ENCODE measurements at regions not wholly inside any gene's neighbourhood (a gene's known extent, or its start where the extent isn't known, plus 50 kb on each side); places are given as distances from the start of the nearest gene placed in this dataset.

- H3K4me2 ChIP-seq (ENCODE audit: extremely low read depth, insufficient read depth, low read length): no peak overlapping the region
- no peaks in the 10 kb centered on the region for H4K20me1 ChIP-seq (ENCODE audit: control insufficient read depth, extremely low read depth, insufficient read depth, low read length)
- TF ChIP-seq CTCF (conservative IDR thresholded peaks at IDR 0.05 in 1 of 2, IDR thresholded peaks at IDR 0.05 in 1 of 2; ENCODE audit: low read depth in 1 of 2, low read length in 2 of 2): no peak
- no peak for TF ChIP-seq EZH2 (IDR thresholded peaks at IDR 0.05; ENCODE audit: low read length, missing control alignments)
- no peak overlapping the region for H2AFZ ChIP-seq (ENCODE audit: low read length)
- H3K27me3 ChIP-seq (ENCODE audit: control insufficient read depth, insufficient read depth, low read length): no peaks in the 10 kb centered on the region
- no peak overlapping the region for H3K27ac ChIP-seq (ENCODE audit: insufficient read depth, low read length)
- H3K36me3 ChIP-seq (ENCODE audit: control insufficient read depth, insufficient read depth, low read length): no peaks in the 10 kb centered on the region
- H3K79me2 ChIP-seq (ENCODE audit: control insufficient read depth, insufficient read depth, low read length): no peaks in the 10 kb centered on the region
- no peak for DNase-seq (ENCODE audit: low read depth in 2 of 2)
- H3K9me3 ChIP-seq (ENCODE audit: control insufficient read depth, insufficient read depth, low read depth, low read length): no peaks in the 10 kb centered on the region
- H3K9ac ChIP-seq (ENCODE audit: insufficient read depth, low read length): no peak overlapping the region
- H3K4me1 ChIP-seq (ENCODE audit: control insufficient read depth, extremely low read depth, insufficient read depth, low read length): no peaks in the 10 kb centered on the region
- no peak overlapping the region for H3K4me3 ChIP-seq (replicated peaks in 1 of 4; ENCODE audit: control extremely low read depth in 1 of 4, insufficient read depth in 1 of 4, low read depth in 3 of 4, low read length in 4 of 4)
Observed at GRCh38 chr21:41605178-41605933, 97.4 kb upstream of the TMPRSS2 start.

GRCh38 chr21:41604583-41605041 lies 96.7 kb upstream of the TMPRSS2 start:
- H3K79me2 ChIP-seq (ENCODE audit: control insufficient read depth, insufficient read depth, low read length): no peaks in the 10 kb centered on the region
- no peaks in the 10 kb centered on the region for H3K4me1 ChIP-seq (ENCODE audit: control insufficient read depth, extremely low read depth, insufficient read depth, low read length)
- H3K9ac ChIP-seq (ENCODE audit: insufficient read depth, low read length): no peak overlapping the region
- no peak overlapping the region for H3K4me2 ChIP-seq (ENCODE audit: extremely low read depth, insufficient read depth, low read length)
- H3K27ac ChIP-seq (ENCODE audit: insufficient read depth, low read length): no peak overlapping the region
- no peaks in the 10 kb centered on the region for H3K9me3 ChIP-seq (ENCODE audit: control insufficient read depth, insufficient read depth, low read depth, low read length)
- no peak overlapping the region for H3K4me3 ChIP-seq (replicated peaks in 1 of 4; ENCODE audit: control extremely low read depth in 1 of 4, insufficient read depth in 1 of 4, low read depth in 3 of 4, low read length in 4 of 4)
- H2AFZ ChIP-seq (ENCODE audit: low read length): no peak overlapping the region
- no peaks in the 10 kb centered on the region for H3K36me3 ChIP-seq (ENCODE audit: control insufficient read depth, insufficient read depth, low read length)
- no peaks in the 10 kb centered on the region for H3K27me3 ChIP-seq (ENCODE audit: control insufficient read depth, insufficient read depth, low read length)
- no peaks in the 10 kb centered on the region for H4K20me1 ChIP-seq (ENCODE audit: control insufficient read depth, extremely low read depth, insufficient read depth, low read length)
- TF ChIP-seq CTCF (conservative IDR thresholded peaks at IDR 0.05 in 1 of 2, IDR thresholded peaks at IDR 0.05 in 1 of 2; ENCODE audit: low read depth in 1 of 2, low read length in 2 of 2): no peak
- no peak for TF ChIP-seq EZH2 (IDR thresholded peaks at IDR 0.05; ENCODE audit: low read length, missing control alignments)
- DNase-seq (ENCODE audit: low read depth in 2 of 2): no peak

GRCh38 chr21:41603476-41603875 lies 95.5 kb upstream of the TMPRSS2 start:
- no peaks in the 10 kb centered on the region for H3K4me1 ChIP-seq (ENCODE audit: control insufficient read depth, extremely low read depth, insufficient read depth, low read length)
- H2AFZ ChIP-seq (ENCODE audit: low read length): no peak overlapping the region
- no peak overlapping the region for H3K4me3 ChIP-seq (replicated peaks in 1 of 4; ENCODE audit: control extremely low read depth in 1 of 4, insufficient read depth in 1 of 4, low read depth in 3 of 4, low read length in 4 of 4)
- no peaks in the 10 kb centered on the region for H3K79me2 ChIP-seq (ENCODE audit: control insufficient read depth, insufficient read depth, low read length)
- H3K9me3 ChIP-seq (ENCODE audit: control insufficient read depth, insufficient read depth, low read depth, low read length): no peaks in the 10 kb centered on the region
- no peaks in the 10 kb centered on the region for H3K36me3 ChIP-seq (ENCODE audit: control insufficient read depth, insufficient read depth, low read length)
- TF ChIP-seq CTCF (conservative IDR thresholded peaks at IDR 0.05 in 1 of 2, IDR thresholded peaks at IDR 0.05 in 1 of 2; ENCODE audit: low read depth in 1 of 2, low read length in 2 of 2): no peak
- no peak for TF ChIP-seq EZH2 (IDR thresholded peaks at IDR 0.05; ENCODE audit: low read length, missing control alignments)
- DNase-seq (ENCODE audit: low read depth in 2 of 2): no peak
- no peak overlapping the region for H3K9ac ChIP-seq (ENCODE audit: insufficient read depth, low read length)
- H3K27ac ChIP-seq (ENCODE audit: insufficient read depth, low read length): no peak overlapping the region
- H3K4me2 ChIP-seq (ENCODE audit: extremely low read depth, insufficient read depth, low read length): no peak overlapping the region
- H3K27me3 ChIP-seq (ENCODE audit: control insufficient read depth, insufficient read depth, low read length): no peaks in the 10 kb centered on the region
- H4K20me1 ChIP-seq (ENCODE audit: control insufficient read depth, extremely low read depth, insufficient read depth, low read length): no peaks in the 10 kb centered on the region

All from fibroblast of lung (primary cell).